ENCODE measurements at regions not wholly inside any gene's neighbourhood (a gene's known extent, or its start where the extent isn't known, plus 50 kb on each side); places are given as distances from the start of the nearest gene placed in this dataset.

DNA sequence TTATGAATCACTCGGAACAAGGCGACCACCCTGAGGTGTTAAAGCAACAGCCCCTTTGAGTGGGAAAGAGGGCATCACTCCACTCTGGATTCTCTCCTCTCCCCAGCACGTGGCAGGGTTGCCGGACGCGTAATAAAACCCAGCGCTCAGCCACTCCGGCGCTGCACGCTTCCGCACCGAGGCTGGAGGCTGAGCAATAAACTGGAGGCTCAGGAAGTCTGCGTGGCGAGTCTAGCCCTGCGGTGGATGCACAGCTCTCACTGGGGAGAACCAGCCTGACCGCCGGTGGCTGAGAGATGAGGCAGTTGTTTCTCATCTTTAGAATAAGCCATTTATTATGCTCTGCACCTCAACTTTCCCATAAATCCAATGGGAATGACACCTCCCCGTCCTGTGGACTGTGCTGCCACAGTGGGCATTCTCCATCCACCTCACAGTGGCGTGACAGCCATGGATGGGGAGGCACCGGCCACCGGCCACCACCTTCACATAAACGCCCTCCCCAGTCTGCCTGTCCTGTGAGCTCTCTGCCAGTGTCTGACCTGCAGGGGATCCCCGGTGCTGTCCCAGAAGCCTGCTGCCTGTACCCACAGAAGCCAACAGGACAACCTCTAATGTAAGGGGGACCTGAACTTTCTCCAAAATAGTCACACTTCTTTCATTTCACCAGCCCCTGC lies 64.2 kb upstream of the GGTLC1 start:
- intact Hi-C loops (cut with DNase I) = no loop called here

DNA sequence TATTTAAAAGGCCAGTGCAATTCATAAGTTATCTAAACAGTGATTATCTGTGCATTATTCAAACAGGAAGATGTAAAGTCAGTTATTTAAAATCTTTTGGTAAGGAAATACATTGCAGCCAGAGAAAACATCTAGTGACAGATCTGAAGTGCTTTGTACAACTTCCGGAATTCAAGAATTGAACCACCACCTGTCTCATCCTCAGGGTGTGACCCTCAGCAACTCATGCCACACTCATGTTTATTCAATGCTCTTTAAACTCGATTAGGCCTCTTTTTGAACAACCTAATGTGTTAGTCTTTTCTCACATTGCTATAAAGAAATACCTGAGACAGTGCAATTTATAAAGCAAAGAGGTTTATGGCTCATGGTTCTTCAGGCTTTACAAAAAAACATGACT lies 62.6 kb upstream of the GGTLC1 start:
- intact Hi-C loops (cut with DNase I) = no loop called here
- DNase-seq (ENCODE audit: low spot score) = no peak

More for the DNA sequence above, 64.2 kb upstream of the GGTLC1 start:
- DNase-seq (ENCODE audit: low spot score) = no peak

GRCh38 chr20:24050119-24050518 lies 61.5 kb upstream of the GGTLC1 start:
- intact Hi-C loops (cut with DNase I) = no loop called here
- DNase-seq (ENCODE audit: low spot score) = no peak

DNA sequence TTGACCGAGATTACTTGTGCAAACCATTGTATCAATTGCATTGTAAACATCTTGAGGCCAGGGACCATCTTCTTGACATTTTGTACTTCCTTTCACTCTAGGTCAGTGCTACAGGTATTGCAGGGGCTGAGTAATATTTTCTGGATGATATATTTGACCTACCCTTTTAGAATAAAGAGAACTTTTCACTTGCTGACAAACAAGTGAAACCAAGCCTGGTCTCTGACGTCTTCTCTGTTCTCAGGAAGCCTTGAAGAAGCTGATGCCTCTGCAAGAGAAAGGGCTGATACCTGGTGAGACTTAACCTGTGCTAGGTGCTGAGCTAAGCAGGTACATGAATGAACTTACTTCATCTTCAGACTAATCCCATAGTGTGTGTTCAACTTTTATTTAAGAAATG lies 60.5 kb upstream of the GGTLC1 start:
- intact Hi-C loops (cut with DNase I) = no loop called here

DNA sequence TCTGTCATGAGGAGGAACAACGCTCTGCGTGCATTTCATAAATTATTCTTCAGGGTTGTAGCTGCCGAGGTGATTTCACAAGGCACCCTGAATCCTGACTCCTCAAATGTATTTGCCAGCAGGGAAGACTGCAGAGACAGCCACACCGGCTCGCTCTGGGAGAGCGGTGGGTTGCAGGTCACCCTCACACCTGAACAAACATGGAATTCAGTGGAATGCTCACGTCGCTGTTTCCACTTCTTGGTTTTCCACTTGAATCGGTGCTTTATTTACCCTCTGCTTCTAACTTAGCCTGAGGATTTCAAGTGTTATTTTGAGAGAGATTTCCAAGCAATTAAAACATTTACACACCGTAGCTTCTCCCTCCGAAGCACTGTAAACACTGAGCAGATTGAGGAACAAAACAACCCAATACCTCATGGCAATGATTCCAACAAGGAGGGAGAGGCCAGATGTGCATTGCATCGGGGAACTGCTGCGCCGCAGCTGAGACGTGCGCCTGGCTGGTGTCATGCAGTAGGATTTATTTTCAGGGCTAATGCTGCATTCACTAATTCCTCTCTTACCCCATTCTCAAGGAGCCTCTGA lies 59.5 kb upstream of the GGTLC1 start:
- no peak for DNase-seq (ENCODE audit: low spot score)
- intact Hi-C loops (cut with DNase I) = no loop called here

More for the DNA sequence above, 60.5 kb upstream of the GGTLC1 start:
- no peak for DNase-seq (ENCODE audit: low spot score)

GRCh38 chr20:24046888-24047287 lies 58.3 kb upstream of the GGTLC1 start:
- DNase-seq (ENCODE audit: low spot score) = no peak
- intact Hi-C loops (cut with DNase I) = no loop called here

DNA sequence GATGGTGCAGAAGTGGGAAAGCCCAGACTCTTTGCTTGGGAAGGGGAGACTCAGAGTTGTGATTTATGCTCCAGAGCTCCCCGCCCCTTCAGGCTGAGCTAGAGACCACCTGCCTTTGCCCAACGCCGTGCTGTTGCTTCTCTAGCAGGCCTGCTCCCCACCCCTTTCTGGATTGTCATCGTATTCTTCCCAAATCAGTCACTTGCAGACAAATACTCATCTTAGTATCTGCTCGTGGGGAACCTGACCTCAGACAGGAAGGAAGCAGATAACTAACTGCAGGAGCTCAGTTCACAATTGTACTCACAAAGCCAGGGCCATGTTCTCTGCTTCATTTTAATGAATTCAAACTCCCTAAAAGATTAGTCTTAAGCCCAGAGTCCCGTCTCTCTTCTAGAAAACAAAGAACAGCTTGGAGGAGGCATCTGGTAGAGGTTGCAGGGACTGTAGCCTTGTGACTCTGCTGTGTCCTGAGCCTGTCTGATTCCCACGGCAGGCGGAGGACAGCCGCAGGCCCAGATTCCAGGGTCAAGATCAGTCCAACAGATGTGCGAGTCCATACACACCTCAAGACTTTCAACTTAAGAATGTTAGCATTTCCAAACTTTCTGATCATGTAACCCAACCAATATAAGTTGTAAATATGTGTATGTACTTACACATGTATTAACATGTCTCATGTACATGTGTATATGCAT lies 57.2 kb upstream of the GGTLC1 start:
- intact Hi-C loops (cut with DNase I) = no loop called here
- DNase-seq (ENCODE audit: low spot score) = no peak

- no peak for DNase-seq (ENCODE audit: low spot score)
- intact Hi-C loops (cut with DNase I) = no loop called here
Measured at GRCh38 chr20:24043294-24043693, 54.7 kb upstream of the GGTLC1 start.

- no peak for DNase-seq (ENCODE audit: low spot score)
- intact Hi-C loops (cut with DNase I) = no loop called here
Measured at GRCh38 chr20:24042646-24043045, 54.1 kb upstream of the GGTLC1 start.

GRCh38 chr20:24040896-24041459 lies 52.4 kb upstream of the GGTLC1 start:
- intact Hi-C loops (cut with DNase I) = no loop called here
- no peak for DNase-seq (ENCODE audit: low spot score)

- intact Hi-C loops (cut with DNase I) = no loop called here
- DNase-seq (ENCODE audit: low spot score) = no peak
Measured at GRCh38 chr20:24039196-24039595, 50.6 kb upstream of the GGTLC1 start.
